ENCODE measurements at regions not wholly inside any gene's neighbourhood (a gene's known extent, or its start where the extent isn't known, plus 50 kb on each side); places are given as distances from the start of the nearest gene placed in this dataset.
"Not testable (repeated sequence)": the region's sequence is repeated elsewhere in the genome, so short reads cannot be mapped to it uniquely, and the experiment has no call there.

GRCh38 chr13:112175162-112176075 lies 108.5 kb downstream of the SOX1 start:
- peaks cover 55% of the 10 kb centered on the region for H3K27me3 ChIP-seq

DNA sequence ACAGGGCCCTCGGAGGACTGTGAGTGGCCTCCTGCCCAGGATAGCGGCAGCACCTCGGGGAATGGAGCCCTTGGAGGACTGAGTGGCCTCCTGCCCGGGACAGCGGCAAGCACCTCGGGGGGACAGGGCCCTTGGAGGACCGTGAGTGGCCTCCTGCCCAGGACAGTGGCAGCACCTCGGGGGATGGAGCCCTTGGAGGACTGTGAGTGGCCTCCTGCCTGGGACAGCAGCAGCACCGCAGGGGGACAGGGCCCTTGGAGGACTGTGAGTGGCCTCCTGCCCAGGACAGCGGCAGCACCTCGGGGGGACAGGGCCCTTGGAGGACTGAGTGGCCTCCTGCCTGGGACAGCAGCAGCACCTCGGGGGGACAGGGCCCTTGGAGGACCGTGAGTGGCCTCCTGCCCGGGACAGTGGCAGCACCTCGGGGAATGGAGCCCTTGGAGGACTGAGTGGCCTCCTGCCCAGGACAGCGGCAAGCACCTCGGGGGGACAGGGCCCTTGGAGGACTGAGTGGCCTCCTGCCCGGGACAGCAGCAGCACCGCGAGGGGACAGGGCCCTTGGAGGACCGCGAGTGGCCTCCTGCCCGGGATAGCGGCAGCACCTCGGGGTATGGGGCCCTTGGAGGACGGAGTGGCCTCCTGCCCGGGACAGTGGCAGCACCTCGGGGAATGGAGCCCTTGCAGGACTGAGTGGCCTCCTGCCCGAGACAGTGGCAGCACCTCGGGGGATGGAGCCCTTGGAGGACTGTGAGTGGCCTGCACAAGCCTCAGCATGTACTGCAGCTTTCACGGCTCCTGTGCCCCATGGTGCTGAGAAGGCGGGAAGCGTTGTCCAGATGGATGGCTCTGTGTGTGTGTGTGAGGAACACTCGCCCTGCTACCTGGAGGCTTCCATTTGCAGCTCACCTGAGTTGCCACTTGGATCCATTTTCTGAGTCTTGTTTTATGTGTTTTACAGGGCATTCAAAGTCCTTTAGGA lies 109.5 kb downstream of the SOX1 start:
- H3K4me3 ChIP-seq (ENCODE audit: low read depth, low read length); H3K36me3 ChIP-seq; H3K4me1 ChIP-seq; H3K9me3 ChIP-seq; DNase-seq: not testable (repeated sequence)
- H3K27me3 ChIP-seq: peaks cover 50% of the 10 kb centered on the region

More at GRCh38 chr13:112175162-112176075, 108.5 kb downstream of the SOX1 start:
- no peak for DNase-seq
- TF ChIP-seq, protein P1, sequence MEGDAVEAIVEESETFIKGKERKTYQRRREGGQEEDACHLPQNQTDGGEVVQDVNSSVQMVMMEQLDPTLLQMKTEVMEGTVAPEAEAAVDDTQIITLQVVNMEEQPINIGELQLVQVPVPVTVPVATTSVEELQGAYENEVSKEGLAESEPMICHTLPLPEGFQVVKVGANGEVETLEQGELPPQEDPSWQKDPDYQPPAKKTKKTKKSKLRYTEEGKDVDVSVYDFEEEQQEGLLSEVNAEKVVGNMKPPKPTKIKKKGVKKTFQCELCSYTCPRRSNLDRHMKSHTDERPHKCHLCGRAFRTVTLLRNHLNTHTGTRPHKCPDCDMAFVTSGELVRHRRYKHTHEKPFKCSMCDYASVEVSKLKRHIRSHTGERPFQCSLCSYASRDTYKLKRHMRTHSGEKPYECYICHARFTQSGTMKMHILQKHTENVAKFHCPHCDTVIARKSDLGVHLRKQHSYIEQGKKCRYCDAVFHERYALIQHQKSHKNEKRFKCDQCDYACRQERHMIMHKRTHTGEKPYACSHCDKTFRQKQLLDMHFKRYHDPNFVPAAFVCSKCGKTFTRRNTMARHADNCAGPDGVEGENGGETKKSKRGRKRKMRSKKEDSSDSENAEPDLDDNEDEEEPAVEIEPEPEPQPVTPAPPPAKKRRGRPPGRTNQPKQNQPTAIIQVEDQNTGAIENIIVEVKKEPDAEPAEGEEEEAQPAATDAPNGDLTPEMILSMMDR (IDR thresholded peaks at IDR 0.05; ENCODE audit: low read depth, low read length): no peak
- Histone ChIP-seq H3K4me3 (ENCODE audit: low read depth, low read length) (no peak overlapping the region), H3K4me1 (no peaks in the 10 kb centered on the region), H3K9me3 (no peaks in the 10 kb centered on the region), H3K36me3 (no peaks in the 10 kb centered on the region)

GRCh38 chr13:112177450-112178288 lies 110.7 kb downstream of the SOX1 start:
- peaks cover 37% of the 10 kb centered on the region for H3K27me3 ChIP-seq
- no peaks in the 10 kb centered on the region for H3K36me3 ChIP-seq
- TF ChIP-seq, protein P1 (IDR thresholded peaks at IDR 0.05; ENCODE audit: low read depth, low read length): no peak
- H3K9me3 ChIP-seq: no peaks in the 10 kb centered on the region
- H3K4me3 ChIP-seq (ENCODE audit: low read depth, low read length): no peak overlapping the region
- no peak for DNase-seq
- H3K4me1 ChIP-seq: no peaks in the 10 kb centered on the region

GRCh38 chr13:112178769-112179168 lies 111.8 kb downstream of the SOX1 start:
- H3K27me3 ChIP-seq: peaks cover 28% of the 10 kb centered on the region
- TF ChIP-seq, protein P1 (IDR thresholded peaks at IDR 0.05; ENCODE audit: low read depth, low read length): no peak
- no peak for DNase-seq

DNA sequence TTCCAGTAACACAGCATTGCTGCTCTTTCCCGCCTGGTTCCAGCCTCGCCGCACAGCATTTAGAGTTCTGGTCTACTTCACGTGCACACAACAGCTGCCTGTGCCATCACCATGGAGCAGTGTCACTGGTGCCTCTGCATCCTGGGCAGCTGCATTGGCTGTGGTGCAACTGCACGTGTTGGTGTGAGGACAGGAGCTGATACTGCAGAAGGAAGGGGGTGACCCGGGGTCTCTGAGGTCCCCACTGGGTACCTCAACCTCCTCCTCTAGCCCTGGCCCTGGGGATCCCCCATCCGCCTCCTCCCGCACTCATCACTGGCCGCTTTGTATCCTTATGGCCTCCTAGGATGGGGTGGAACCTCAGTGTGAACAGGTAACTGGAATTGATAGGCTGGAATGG lies 112.5 kb downstream of the SOX1 start:
- no peak for DNase-seq
- TF ChIP-seq, protein P1 (IDR thresholded peaks at IDR 0.05; ENCODE audit: low read depth, low read length): no peak
- no peaks in the 10 kb centered on the region for H3K9me3 ChIP-seq
- no peaks in the 10 kb centered on the region for H3K36me3 ChIP-seq
- H3K27me3 ChIP-seq: peaks cover 25% of the 10 kb centered on the region
- no peaks in the 10 kb centered on the region for H3K4me1 ChIP-seq
- H3K4me3 ChIP-seq (ENCODE audit: low read depth, low read length): no peak overlapping the region

More at GRCh38 chr13:112178769-112179168, 111.8 kb downstream of the SOX1 start:
- Histone ChIP-seq H3K4me3 (ENCODE audit: low read depth, low read length) (no peak overlapping the region), H3K36me3 (no peaks in the 10 kb centered on the region), H3K9me3 (no peaks in the 10 kb centered on the region), H3K4me1 (no peaks in the 10 kb centered on the region)

- TF ChIP-seq, protein P1 (IDR thresholded peaks at IDR 0.05; ENCODE audit: low read depth, low read length): no peak
- Histone ChIP-seq H3K4me3 (ENCODE audit: low read depth, low read length) (no peak overlapping the region), H3K27me3 (peaks cover 19% of the 10 kb centered on the region), H3K4me1 (no peaks in the 10 kb centered on the region), H3K9me3 (no peaks in the 10 kb centered on the region), H3K36me3 (no peaks in the 10 kb centered on the region)
- DNase-seq: no peak
Measured at GRCh38 chr13:112179995-112180394, 113.0 kb downstream of the SOX1 start.
